ENCODE measurements at regions not wholly inside any gene's neighbourhood (a gene's known extent, or its start where the extent isn't known, plus 50 kb on each side); places are given as distances from the start of the nearest gene placed in this dataset.

- no TSS peak for BruUV-seq (replicated peaks)
- no peak for TF ChIP-seq EZH2phosphoT487 (IDR thresholded peaks at IDR 0.05; ENCODE audit: borderline replicate concordance, low read depth, low read length)
- TF ChIP-seq, protein P1, sequence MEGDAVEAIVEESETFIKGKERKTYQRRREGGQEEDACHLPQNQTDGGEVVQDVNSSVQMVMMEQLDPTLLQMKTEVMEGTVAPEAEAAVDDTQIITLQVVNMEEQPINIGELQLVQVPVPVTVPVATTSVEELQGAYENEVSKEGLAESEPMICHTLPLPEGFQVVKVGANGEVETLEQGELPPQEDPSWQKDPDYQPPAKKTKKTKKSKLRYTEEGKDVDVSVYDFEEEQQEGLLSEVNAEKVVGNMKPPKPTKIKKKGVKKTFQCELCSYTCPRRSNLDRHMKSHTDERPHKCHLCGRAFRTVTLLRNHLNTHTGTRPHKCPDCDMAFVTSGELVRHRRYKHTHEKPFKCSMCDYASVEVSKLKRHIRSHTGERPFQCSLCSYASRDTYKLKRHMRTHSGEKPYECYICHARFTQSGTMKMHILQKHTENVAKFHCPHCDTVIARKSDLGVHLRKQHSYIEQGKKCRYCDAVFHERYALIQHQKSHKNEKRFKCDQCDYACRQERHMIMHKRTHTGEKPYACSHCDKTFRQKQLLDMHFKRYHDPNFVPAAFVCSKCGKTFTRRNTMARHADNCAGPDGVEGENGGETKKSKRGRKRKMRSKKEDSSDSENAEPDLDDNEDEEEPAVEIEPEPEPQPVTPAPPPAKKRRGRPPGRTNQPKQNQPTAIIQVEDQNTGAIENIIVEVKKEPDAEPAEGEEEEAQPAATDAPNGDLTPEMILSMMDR (conservative IDR thresholded peaks at IDR 0.05; ENCODE audit: low read length): no peak
- H4K20me1 ChIP-seq (ENCODE audit: insufficient read depth, low read length): no peaks in the 10 kb centered on the region
These were observed 1469.0 kb downstream of the LRRC4C start for GRCh38 chr11:39990421-39990831.

GRCh38 chr11:39975091-39975490, 1484.4 kb downstream of the LRRC4C start:
- H3K79me2 ChIP-seq (ENCODE audit: insufficient read depth, low read depth, low read length): no peaks in the 10 kb centered on the region
- no TSS peak for BruUV-seq (replicated peaks)
- no peaks in the 10 kb centered on the region for H3K9me3 ChIP-seq (ENCODE audit: low read length)
- no peaks in the 10 kb centered on the region for H3K4me1 ChIP-seq (ENCODE audit: insufficient read depth, low read length, poor library complexity, severe bottlenecking)
- no peaks in the 10 kb centered on the region for H3K36me3 ChIP-seq (ENCODE audit: insufficient read depth, low read length)
- H3K4me2 ChIP-seq (ENCODE audit: low read length): no peak overlapping the region
- no peak for DNase-seq (ENCODE audit: low spot score)
- H2AFZ ChIP-seq (ENCODE audit: low read length): no peak overlapping the region
- no peak overlapping the region for H3K27ac ChIP-seq (ENCODE audit: low read depth, low read length, poor library complexity, severe bottlenecking)
- POLR2A ChIA-PET: no interaction called here
- H3K9me2 ChIP-seq (ENCODE audit: insufficient read depth, low read length): no peaks in the 10 kb centered on the region
- H3K4me3 ChIP-seq (ENCODE audit: low read depth, low read length, poor library complexity, severe bottlenecking): no peak overlapping the region
- intact Hi-C loops (cut with micrococcal nuclease; ENCODE audit: unreplicated experiment): no loop called here
- CTCF ChIA-PET (ENCODE audit: unreplicated experiment): no interaction called here
- TF ChIP-seq, protein P1 (conservative IDR thresholded peaks at IDR 0.05; ENCODE audit: low read length): no peak
- TF ChIP-seq EZH2phosphoT487 (IDR thresholded peaks at IDR 0.05; ENCODE audit: borderline replicate concordance, low read depth, low read length): no peak
- H4K20me1 ChIP-seq (ENCODE audit: insufficient read depth, low read length): no peaks in the 10 kb centered on the region

More at GRCh38 chr11:39990421-39990831, 1469.0 kb downstream of the LRRC4C start:
- no peak overlapping the region for H3K4me2 ChIP-seq (ENCODE audit: low read length)
- CTCF ChIA-PET (ENCODE audit: unreplicated experiment): no interaction called here
- no peak overlapping the region for H3K27ac ChIP-seq (ENCODE audit: low read depth, low read length, poor library complexity, severe bottlenecking)
- H3K4me3 ChIP-seq (ENCODE audit: low read depth, low read length, poor library complexity, severe bottlenecking): no peak overlapping the region
- no peaks in the 10 kb centered on the region for H3K79me2 ChIP-seq (ENCODE audit: insufficient read depth, low read depth, low read length)
- no peak overlapping the region for H2AFZ ChIP-seq (ENCODE audit: low read length)
- intact Hi-C loops (cut with micrococcal nuclease; ENCODE audit: unreplicated experiment): no loop called here
- POLR2A ChIA-PET: no interaction called here
- no peak for DNase-seq (ENCODE audit: low spot score)
- no peaks in the 10 kb centered on the region for H3K36me3 ChIP-seq (ENCODE audit: insufficient read depth, low read length)
- no peaks in the 10 kb centered on the region for H3K4me1 ChIP-seq (ENCODE audit: insufficient read depth, low read length, poor library complexity, severe bottlenecking)
- no peaks in the 10 kb centered on the region for H3K9me3 ChIP-seq (ENCODE audit: low read length)
- no peaks in the 10 kb centered on the region for H3K9me2 ChIP-seq (ENCODE audit: insufficient read depth, low read length)

DNA sequence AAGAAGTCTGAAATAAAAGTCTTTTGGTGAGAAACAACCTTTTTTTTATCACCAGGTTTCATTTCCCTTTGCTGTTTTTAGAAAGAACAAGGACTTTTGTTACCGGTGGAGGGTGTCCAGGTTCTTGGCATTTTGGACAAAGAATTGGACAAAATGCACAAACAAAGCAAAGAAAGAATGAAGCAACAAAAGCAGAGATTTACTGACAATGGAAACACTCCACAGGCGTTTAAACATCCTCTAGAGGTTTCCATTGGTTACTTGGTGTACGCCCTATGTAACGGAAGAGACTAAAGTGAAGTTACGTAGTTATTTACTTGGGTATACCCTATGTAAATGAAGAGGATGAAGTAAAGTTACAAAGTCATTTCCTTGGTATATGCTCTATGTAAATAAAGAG, 1487.0 kb downstream of the LRRC4C start:
- TF ChIP-seq, protein P1 (conservative IDR thresholded peaks at IDR 0.05; ENCODE audit: low read length): no peak
- no peak for TF ChIP-seq EZH2phosphoT487 (IDR thresholded peaks at IDR 0.05; ENCODE audit: borderline replicate concordance, low read depth, low read length)
- no peak overlapping the region for H3K4me3 ChIP-seq (ENCODE audit: low read depth, low read length, poor library complexity, severe bottlenecking)
- H4K20me1 ChIP-seq (ENCODE audit: insufficient read depth, low read length): no peaks in the 10 kb centered on the region
- no peak overlapping the region for H3K27ac ChIP-seq (ENCODE audit: low read depth, low read length, poor library complexity, severe bottlenecking)
- H3K36me3 ChIP-seq (ENCODE audit: insufficient read depth, low read length): no peaks in the 10 kb centered on the region
- H3K9me2 ChIP-seq (ENCODE audit: insufficient read depth, low read length): no peaks in the 10 kb centered on the region
- POLR2A ChIA-PET: interaction anchor here (0.6 kb wide), 1 partner anchor 325 kb away, joined by 3 read pairs; no protein-coding TSS in a partner anchor
- H3K4me1 ChIP-seq (ENCODE audit: insufficient read depth, low read length, poor library complexity, severe bottlenecking): no peaks in the 10 kb centered on the region
- H2AFZ ChIP-seq (ENCODE audit: low read length): no peak overlapping the region
- DNase-seq (ENCODE audit: low spot score): no peak
- no peak overlapping the region for H3K4me2 ChIP-seq (ENCODE audit: low read length)
- intact Hi-C loops (cut with micrococcal nuclease; ENCODE audit: unreplicated experiment): no loop called here
- BruUV-seq (replicated peaks): no TSS peak
- H3K9me3 ChIP-seq (ENCODE audit: low read length): no peaks in the 10 kb centered on the region
- H3K79me2 ChIP-seq (ENCODE audit: insufficient read depth, low read depth, low read length): no peaks in the 10 kb centered on the region
- CTCF ChIA-PET (ENCODE audit: unreplicated experiment): no interaction called here
